ENCODE measurements at regions not wholly inside any gene's neighbourhood (a gene's known extent, or its start where the extent isn't known, plus 50 kb on each side); places are given as distances from the start of the nearest gene placed in this dataset.

DNA sequence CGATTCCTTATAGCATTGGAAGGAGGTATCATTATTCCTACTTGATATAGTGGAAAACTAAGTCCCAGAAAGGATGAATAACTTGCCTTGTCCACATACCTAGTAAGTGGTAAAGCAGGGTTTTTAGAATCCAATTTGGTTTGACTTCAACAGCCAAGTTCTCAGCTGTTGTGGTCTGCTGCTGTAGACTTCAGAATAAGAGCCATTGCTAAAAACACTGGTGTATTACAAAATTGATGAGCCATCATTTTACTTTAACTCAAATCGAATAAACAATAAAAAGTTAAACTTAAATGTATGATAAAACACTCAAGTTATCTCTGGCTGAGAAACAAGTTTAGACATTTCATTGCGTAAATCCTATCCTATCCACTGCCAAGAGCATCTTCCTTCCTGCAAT is 610.8 kb downstream of the TLE1 start:
- Mint-ChIP-seq H3K36me3 (ENCODE audit: insufficient read depth, unreplicated experiment) (no peaks in the 10 kb centered on the region), H3K27ac (ENCODE audit: low read depth, unreplicated experiment) (no peak overlapping the region), H3K27me3 (ENCODE audit: insufficient read depth, unreplicated experiment) (no peaks in the 10 kb centered on the region), H3K4me1 (ENCODE audit: insufficient read depth, unreplicated experiment) (peaks cover 11% of the 10 kb centered on the region), H3K9me3 (ENCODE audit: unreplicated experiment) (no peaks in the 10 kb centered on the region), H3K4me3 (ENCODE audit: unreplicated experiment) (no peak overlapping the region)
- no TSS peak for BruUV-seq (replicated peaks)
- ChIA-PET CTCF (interaction anchor here (0.6 kb wide), 1 partner anchor 1836 kb away, joined by 3 read pairs; no protein-coding TSS in a partner anchor), POLR2A (no interaction called here)
- intact Hi-C loops (cut with micrococcal nuclease): no loop called here
- TF ChIP-seq, protein P1, sequence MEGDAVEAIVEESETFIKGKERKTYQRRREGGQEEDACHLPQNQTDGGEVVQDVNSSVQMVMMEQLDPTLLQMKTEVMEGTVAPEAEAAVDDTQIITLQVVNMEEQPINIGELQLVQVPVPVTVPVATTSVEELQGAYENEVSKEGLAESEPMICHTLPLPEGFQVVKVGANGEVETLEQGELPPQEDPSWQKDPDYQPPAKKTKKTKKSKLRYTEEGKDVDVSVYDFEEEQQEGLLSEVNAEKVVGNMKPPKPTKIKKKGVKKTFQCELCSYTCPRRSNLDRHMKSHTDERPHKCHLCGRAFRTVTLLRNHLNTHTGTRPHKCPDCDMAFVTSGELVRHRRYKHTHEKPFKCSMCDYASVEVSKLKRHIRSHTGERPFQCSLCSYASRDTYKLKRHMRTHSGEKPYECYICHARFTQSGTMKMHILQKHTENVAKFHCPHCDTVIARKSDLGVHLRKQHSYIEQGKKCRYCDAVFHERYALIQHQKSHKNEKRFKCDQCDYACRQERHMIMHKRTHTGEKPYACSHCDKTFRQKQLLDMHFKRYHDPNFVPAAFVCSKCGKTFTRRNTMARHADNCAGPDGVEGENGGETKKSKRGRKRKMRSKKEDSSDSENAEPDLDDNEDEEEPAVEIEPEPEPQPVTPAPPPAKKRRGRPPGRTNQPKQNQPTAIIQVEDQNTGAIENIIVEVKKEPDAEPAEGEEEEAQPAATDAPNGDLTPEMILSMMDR (IDR thresholded peaks at IDR 0.05; ENCODE audit: unreplicated experiment): no peak
- DNase-seq (ENCODE audit: unreplicated experiment): no peak

DNA sequence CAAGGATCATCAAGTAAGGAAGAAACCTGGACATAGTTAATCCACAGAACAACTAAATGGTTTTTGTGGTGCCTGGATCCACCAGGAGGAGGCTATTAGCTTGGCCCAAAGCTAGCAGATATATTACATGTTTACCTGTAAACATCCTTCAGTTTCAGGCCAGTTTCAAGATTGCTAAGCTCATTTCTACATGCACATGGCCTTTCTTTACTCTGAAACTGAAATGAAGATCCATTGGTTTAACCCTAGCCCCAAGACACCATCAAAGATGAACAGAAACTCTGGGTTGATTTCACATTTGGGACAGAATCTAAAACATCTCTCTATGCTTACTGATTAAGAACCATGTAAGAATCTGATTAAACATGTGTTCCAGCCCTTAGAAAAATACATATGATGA is 611.8 kb downstream of the TLE1 start:
- DNase-seq (ENCODE audit: unreplicated experiment): no peak
- H3K27ac Mint-ChIP-seq (ENCODE audit: low read depth, unreplicated experiment): no peak overlapping the region
- no peaks in the 10 kb centered on the region for H3K27me3 Mint-ChIP-seq (ENCODE audit: insufficient read depth, unreplicated experiment)
- CTCF ChIA-PET: no interaction called here
- no peaks in the 10 kb centered on the region for H3K36me3 Mint-ChIP-seq (ENCODE audit: insufficient read depth, unreplicated experiment)
- POLR2A ChIA-PET: no interaction called here
- no TSS peak for BruUV-seq (replicated peaks)
- H3K4me3 Mint-ChIP-seq (ENCODE audit: unreplicated experiment): no peak overlapping the region
- no peaks in the 10 kb centered on the region for H3K9me3 Mint-ChIP-seq (ENCODE audit: unreplicated experiment)
- intact Hi-C loops (cut with micrococcal nuclease): no loop called here
- TF ChIP-seq, protein P1 (IDR thresholded peaks at IDR 0.05; ENCODE audit: unreplicated experiment): no peak
- peaks cover 11% of the 10 kb centered on the region for H3K4me1 Mint-ChIP-seq (ENCODE audit: insufficient read depth, unreplicated experiment)

DNA sequence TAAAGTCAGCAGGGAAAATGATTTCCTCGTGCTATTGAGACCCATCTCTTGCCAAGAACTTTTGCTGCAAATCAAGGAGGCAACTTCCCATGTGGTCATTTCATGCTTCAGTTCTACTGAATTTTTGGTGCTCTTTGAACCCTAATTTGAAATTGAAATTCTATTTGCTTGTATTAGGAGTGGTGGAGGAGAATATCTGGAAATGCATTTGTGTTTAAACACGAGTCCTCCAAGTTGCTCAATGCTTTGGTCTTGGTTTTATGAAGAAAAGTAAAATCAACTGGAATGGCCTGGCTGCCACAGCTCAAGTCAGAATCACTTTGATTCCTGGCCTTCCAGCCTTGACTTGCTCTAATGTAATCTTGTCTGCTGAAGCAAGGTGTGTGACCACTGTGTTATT is 613.2 kb downstream of the TLE1 start:
- H3K27ac Mint-ChIP-seq (ENCODE audit: low read depth, unreplicated experiment): no peak overlapping the region
- H3K4me3 Mint-ChIP-seq (ENCODE audit: unreplicated experiment): no peak overlapping the region
- POLR2A ChIA-PET: no interaction called here
- peaks cover 11% of the 10 kb centered on the region for H3K4me1 Mint-ChIP-seq (ENCODE audit: insufficient read depth, unreplicated experiment)
- no peak for DNase-seq (ENCODE audit: unreplicated experiment)
- no peaks in the 10 kb centered on the region for H3K36me3 Mint-ChIP-seq (ENCODE audit: insufficient read depth, unreplicated experiment)
- no peaks in the 10 kb centered on the region for H3K9me3 Mint-ChIP-seq (ENCODE audit: unreplicated experiment)
- no TSS peak for BruUV-seq (replicated peaks)
- intact Hi-C loops (cut with micrococcal nuclease): no loop called here
- TF ChIP-seq, protein P1 (IDR thresholded peaks at IDR 0.05; ENCODE audit: unreplicated experiment): no peak
- CTCF ChIA-PET: no interaction called here
- H3K27me3 Mint-ChIP-seq (ENCODE audit: insufficient read depth, unreplicated experiment): no peaks in the 10 kb centered on the region

DNA sequence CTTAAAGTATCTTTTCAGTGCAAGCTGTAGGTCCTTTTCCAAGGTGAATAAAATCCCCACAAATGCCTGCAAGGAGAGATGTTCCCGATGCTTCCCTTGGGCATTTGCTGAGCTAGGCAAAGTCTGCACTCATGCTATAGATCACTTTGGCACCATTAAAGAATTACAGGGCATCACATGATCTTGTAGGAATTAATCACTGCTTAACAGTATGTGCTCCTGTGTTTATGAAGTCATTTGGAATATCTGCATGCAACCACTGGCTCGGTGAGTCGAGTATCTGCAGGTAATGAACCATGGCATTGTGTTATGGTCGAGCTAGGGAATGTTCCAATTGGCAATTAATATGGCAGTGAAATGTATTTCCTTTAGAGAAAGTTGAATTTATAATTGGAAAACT is 615.1 kb downstream of the TLE1 start:
- Mint-ChIP-seq H3K4me3 (ENCODE audit: unreplicated experiment) (no peak overlapping the region), H3K4me1 (ENCODE audit: insufficient read depth, unreplicated experiment) (no peaks in the 10 kb centered on the region), H3K9me3 (ENCODE audit: unreplicated experiment) (no peaks in the 10 kb centered on the region), H3K27me3 (ENCODE audit: insufficient read depth, unreplicated experiment) (no peaks in the 10 kb centered on the region), H3K36me3 (ENCODE audit: insufficient read depth, unreplicated experiment) (no peaks in the 10 kb centered on the region), H3K27ac (ENCODE audit: low read depth, unreplicated experiment) (no peak overlapping the region)
- no TSS peak for BruUV-seq (replicated peaks)
- ChIA-PET POLR2A (no interaction called here), CTCF (no interaction called here)
- TF ChIP-seq, protein P1 (IDR thresholded peaks at IDR 0.05; ENCODE audit: unreplicated experiment): no peak
- intact Hi-C loops (cut with micrococcal nuclease): no loop called here
- DNase-seq (ENCODE audit: unreplicated experiment): no peak

All from MCF 10A (cell line).